DOHH2 (cell line): ENCODE measurements at regions not wholly inside any gene's neighbourhood (a gene's known extent, or its start where the extent isn't known, plus 50 kb on each side); places are given as distances from the start of the nearest gene placed in this dataset.

Source experiments
- H3F3A ChIP-seq: fragments of 200-600 bp; sonication (generic), shearing (Covaris generic); 2 replicates; pipeline ENCODE4 v1.6.0; 2016; ENCODE audit warnings: antibody characterized with exemption, mild to moderate bottlenecking; ENCODE audit not compliant: control insufficient read depth, insufficient read depth
- H3K27ac ChIP-seq: fragments of 200-600 bp; sonication (generic); 2 replicates; pipeline ENCODE4 v1.5.1; 2014; ENCODE audit warnings: low read depth, mild to moderate bottlenecking, low read length, moderate library complexity
- H3K27me3 ChIP-seq: fragments of 200-600 bp; sonication (generic); 2 replicates; pipeline ENCODE4 v1.6.1; 2014; ENCODE audit warnings: mild to moderate bottlenecking, low read length, mixed read lengths; ENCODE audit not compliant: control insufficient read depth
- H3K36me3 ChIP-seq: fragments of 200-600 bp; sonication (generic); 2 replicates; pipeline ENCODE4 v1.6.1; 2014; ENCODE audit warnings: mild to moderate bottlenecking, low read length, moderate library complexity, mixed read lengths; ENCODE audit not compliant: control insufficient read depth
- H3K4me1 ChIP-seq: fragments of 200-600 bp; sonication (generic); 2 replicates; pipeline ENCODE4 v1.6.1; 2014; ENCODE audit warnings: mild to moderate bottlenecking, low read length, mixed read lengths; ENCODE audit not compliant: control insufficient read depth
- H3K4me2 ChIP-seq: fragments of 200-600 bp; sonication (generic); 2 replicates; pipeline ENCODE4 v1.6.0; 2014; ENCODE audit warnings: mild to moderate bottlenecking, low read length, moderate library complexity
- H3K4me3 ChIP-seq: fragments of 200-600 bp; sonication (generic); 2 replicates; pipeline ENCODE4 v1.5.1; 2014; ENCODE audit warnings: mild to moderate bottlenecking, low read length, mixed read lengths
- H3K79me2 ChIP-seq: fragments of 200-600 bp; sonication (generic); 2 replicates; pipeline ENCODE4 v1.6.1; 2014; ENCODE audit warnings: mild to moderate bottlenecking, low read length, mixed read lengths; ENCODE audit not compliant: control insufficient read depth
- H3K9me2 ChIP-seq: fragments of 200-600 bp; sonication (generic); replicated peaks from 2 replicates; pipeline ENCODE4 v1.6.1; 2014; ENCODE audit warnings: mild to moderate bottlenecking, low read length, mixed read lengths; ENCODE audit not compliant: control insufficient read depth
- H3K9me3 ChIP-seq: fragments of 200-600 bp; sonication (generic); 2 replicates; pipeline ENCODE4 v1.6.1; 2014; ENCODE audit warnings: antibody characterized with exemption, low read length, mixed read lengths; ENCODE audit not compliant: control insufficient read depth, insufficient read depth
- H4K20me1 ChIP-seq: fragments of 200-600 bp; sonication (generic); 2 replicates; pipeline ENCODE4 v1.6.0; 2014; ENCODE audit warnings: low read depth, mild to moderate bottlenecking, antibody characterized with exemption, low read length, moderate library complexity; ENCODE audit not compliant: control insufficient read depth, insufficient read depth
- EZH2phosphoT487 ChIP-seq: fragments of 200-600 bp; sonication (generic); IDR thresholded peaks from 2 replicates; pipeline ENCODE4 v1.6.1; 2017; ENCODE audit warnings: borderline replicate concordance, mild to moderate bottlenecking, antibody characterized with exemption, low read length, moderate library complexity, mixed read lengths
- TF ChIP-seq, protein P1 (sequence below): fragments of 200-600 bp; sonication (generic); IDR thresholded peaks from one replicate; pipeline ENCODE4 v1.5.1; 2014; ENCODE audit warnings: antibody characterized with exemption, mild to moderate bottlenecking, low read depth, low read length; ENCODE audit not compliant: poor library complexity, severe bottlenecking

DNA sequence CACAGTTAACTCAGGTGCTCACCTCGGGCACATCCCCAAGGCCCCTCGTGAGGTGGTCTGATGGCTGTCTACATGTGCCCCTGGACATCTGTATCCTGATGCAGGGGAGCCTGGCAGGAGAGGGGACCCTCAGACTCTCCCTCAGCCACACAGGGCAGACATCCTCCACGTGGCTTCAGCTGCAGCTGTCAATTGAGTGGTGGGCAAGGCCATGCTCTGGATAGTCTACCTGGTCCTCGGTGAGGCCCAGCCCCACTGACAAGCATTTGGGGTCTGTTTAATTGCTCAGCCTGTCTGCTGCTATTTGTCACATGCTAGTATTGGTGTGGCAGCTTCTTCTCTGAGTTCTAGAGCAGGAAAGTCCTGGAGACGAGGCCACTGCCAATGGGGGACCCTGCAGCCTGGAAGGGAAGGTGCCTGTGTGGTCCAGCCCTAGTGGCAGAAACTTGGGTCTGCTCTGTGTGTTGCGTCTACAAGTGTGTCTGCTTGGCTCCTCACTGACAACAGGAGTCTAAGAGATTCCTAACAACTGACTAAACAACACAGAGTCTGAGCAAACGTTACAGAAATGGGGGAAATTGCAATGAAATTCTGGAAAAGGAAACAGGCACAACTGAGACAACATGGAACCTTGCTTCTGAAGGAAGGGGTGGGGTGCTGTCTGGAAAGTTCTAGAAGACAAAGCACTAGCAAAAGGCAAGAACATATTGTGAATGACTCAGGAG is 59.3 kb upstream of the IGFBP3 start:
- Histone ChIP-seq H3K27ac (no peak overlapping the region), H3K4me3 (no peak overlapping the region), H3F3A (no peaks in the 10 kb centered on the region), H3K4me1 (no peaks in the 10 kb centered on the region), H3K4me2 (no peak overlapping the region), H3K9me2 (no peaks in the 10 kb centered on the region), H3K36me3 (no peaks in the 10 kb centered on the region), H3K79me2 (no peaks in the 10 kb centered on the region), H3K9me3 (no peaks in the 10 kb centered on the region), H4K20me1 (no peaks in the 10 kb centered on the region), H3K27me3 (no peaks in the 10 kb centered on the region; the same call in 1 of the 2 replicates)
- TF ChIP-seq EZH2phosphoT487: no peak
- TF ChIP-seq, protein P1, sequence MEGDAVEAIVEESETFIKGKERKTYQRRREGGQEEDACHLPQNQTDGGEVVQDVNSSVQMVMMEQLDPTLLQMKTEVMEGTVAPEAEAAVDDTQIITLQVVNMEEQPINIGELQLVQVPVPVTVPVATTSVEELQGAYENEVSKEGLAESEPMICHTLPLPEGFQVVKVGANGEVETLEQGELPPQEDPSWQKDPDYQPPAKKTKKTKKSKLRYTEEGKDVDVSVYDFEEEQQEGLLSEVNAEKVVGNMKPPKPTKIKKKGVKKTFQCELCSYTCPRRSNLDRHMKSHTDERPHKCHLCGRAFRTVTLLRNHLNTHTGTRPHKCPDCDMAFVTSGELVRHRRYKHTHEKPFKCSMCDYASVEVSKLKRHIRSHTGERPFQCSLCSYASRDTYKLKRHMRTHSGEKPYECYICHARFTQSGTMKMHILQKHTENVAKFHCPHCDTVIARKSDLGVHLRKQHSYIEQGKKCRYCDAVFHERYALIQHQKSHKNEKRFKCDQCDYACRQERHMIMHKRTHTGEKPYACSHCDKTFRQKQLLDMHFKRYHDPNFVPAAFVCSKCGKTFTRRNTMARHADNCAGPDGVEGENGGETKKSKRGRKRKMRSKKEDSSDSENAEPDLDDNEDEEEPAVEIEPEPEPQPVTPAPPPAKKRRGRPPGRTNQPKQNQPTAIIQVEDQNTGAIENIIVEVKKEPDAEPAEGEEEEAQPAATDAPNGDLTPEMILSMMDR: no peak

DNA sequence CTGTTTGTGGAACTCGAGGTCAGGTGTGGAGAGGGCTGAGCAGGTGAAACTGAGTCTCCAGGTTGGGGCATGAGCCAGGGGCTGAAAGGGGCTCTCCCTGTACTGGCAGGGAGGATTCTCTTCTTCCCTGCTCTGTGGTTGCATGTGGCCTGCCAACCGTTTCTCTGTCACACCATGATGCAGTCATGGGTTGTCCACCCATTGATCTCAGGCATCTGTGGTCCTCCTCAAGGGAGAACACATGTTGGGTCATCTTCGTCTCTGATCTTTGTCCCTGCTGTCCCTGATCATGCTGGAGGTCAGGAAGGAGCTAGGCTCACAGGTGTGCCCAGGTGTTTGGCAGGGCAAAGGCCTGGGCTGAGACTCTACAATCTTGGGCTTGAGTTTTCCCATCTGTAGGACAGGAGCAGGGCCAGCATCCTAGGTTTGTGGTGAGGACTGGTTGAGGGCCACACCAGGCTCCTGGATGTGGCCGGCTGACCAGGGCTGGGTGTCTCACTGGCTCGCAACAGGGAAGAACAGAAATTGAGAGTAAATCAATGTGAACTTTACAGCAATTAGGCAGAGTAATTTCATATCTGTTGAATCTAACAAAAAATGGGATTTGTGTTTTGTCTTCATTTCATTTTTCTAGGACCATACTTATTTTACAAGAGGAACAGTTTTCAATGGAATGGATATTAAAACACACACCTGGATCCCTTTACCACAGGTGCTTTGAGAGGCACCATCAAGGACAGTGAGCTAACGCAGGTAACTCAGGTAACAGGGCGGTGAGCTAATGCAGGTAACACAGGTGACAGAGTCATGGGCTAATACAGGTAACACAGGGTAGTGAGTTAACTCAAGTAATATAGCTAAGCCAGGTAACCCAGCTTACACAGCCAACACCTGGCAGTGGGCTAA is 58.5 kb upstream of the IGFBP3 start:
- TF ChIP-seq, protein P1: no peak
- no peak for TF ChIP-seq EZH2phosphoT487
- Histone ChIP-seq H3F3A (no peaks in the 10 kb centered on the region), H3K27me3 (no peaks in the 10 kb centered on the region; the same call in 1 of the 2 replicates), H3K9me2 (no peaks in the 10 kb centered on the region), H3K9me3 (no peaks in the 10 kb centered on the region), H4K20me1 (no peaks in the 10 kb centered on the region), H3K4me2 (no peak overlapping the region), H3K4me3 (no peak overlapping the region), H3K4me1 (no peaks in the 10 kb centered on the region), H3K27ac (no peak overlapping the region), H3K79me2 (no peaks in the 10 kb centered on the region), H3K36me3 (no peaks in the 10 kb centered on the region)

DNA sequence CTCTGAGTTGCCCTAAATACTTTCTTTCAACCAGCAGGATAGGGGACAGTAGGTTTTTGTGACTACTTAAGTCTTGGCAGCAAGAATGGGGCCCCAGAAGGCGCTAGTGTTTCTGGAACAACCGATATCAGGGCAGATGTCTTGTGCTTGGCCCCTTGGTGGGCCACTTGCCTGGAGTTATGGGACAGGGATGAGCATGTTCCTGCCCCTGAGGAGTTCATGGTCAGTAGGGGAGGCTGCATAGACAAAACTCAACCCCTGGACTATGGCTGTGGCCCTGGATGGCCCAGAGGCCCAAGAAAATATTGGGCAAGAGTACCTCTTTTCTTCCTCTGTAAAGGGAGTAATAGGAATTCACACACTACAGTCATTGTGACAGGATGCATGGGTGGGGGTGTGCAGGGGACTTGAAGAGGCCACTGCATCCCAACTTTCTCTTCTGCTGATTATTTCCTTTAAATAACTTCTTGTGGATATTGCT is 57.7 kb upstream of the IGFBP3 start:
- H3K4me1 ChIP-seq: no peaks in the 10 kb centered on the region
- no peaks in the 10 kb centered on the region for H3K27me3 ChIP-seq
- no peaks in the 10 kb centered on the region for H3F3A ChIP-seq
- TF ChIP-seq, protein P1: no peak
- no peak for TF ChIP-seq EZH2phosphoT487
- no peak overlapping the region for H3K27ac ChIP-seq
- H3K4me2 ChIP-seq: no peak overlapping the region
- H4K20me1 ChIP-seq: no peaks in the 10 kb centered on the region
- H3K36me3 ChIP-seq: no peaks in the 10 kb centered on the region
- H3K9me3 ChIP-seq: no peaks in the 10 kb centered on the region
- no peak overlapping the region for H3K4me3 ChIP-seq
- no peaks in the 10 kb centered on the region for H3K79me2 ChIP-seq
- H3K9me2 ChIP-seq: no peaks in the 10 kb centered on the region
